ENCODE measurements at regions not wholly inside any gene's neighbourhood (a gene's known extent, or its start where the extent isn't known, plus 50 kb on each side); places are given as distances from the start of the nearest gene placed in this dataset.
"Not testable (repeated sequence)": the region's sequence is repeated elsewhere in the genome, so short reads cannot be mapped to it uniquely, and the experiment has no call there.

- no peak for DNase-seq
Observed at GRCh38 chr4:140244328-140244727, 90.3 kb upstream of the MAML3 start.

- DNase-seq = no peak
Observed at GRCh38 chr4:140243278-140243753, 89.3 kb upstream of the MAML3 start.

GRCh38 chr4:140242357-140243277 lies 88.6 kb upstream of the MAML3 start:
- no peak for DNase-seq

- no peak for DNase-seq
Observed at GRCh38 chr4:140240237-140240636, 86.3 kb upstream of the MAML3 start.

- no peak for DNase-seq
Observed at GRCh38 chr4:140239311-140239710, 85.3 kb upstream of the MAML3 start.

GRCh38 chr4:140238351-140239056 lies 84.5 kb upstream of the MAML3 start:
- no peak for DNase-seq

- DNase-seq = no peak
Observed at GRCh38 chr4:140237616-140238350, 83.8 kb upstream of the MAML3 start.

- DNase-seq = no peak
Observed at GRCh38 chr4:140236654-140237169, 82.7 kb upstream of the MAML3 start.

- no peak for DNase-seq
Observed at GRCh38 chr4:140234697-140235060, 80.7 kb upstream of the MAML3 start.

GRCh38 chr4:140233791-140234696 lies 80.1 kb upstream of the MAML3 start:
- no peak for DNase-seq

GRCh38 chr4:140229881-140230280 lies 75.9 kb upstream of the MAML3 start:
- no peak for DNase-seq

- no peak for DNase-seq
Observed at GRCh38 chr4:140227286-140227685, 73.3 kb upstream of the MAML3 start.

GRCh38 chr4:140223056-140223810 lies 69.2 kb upstream of the MAML3 start:
- DNase-seq = no peak

- no peak for DNase-seq
Observed at GRCh38 chr4:140222171-140222570, 68.2 kb upstream of the MAML3 start.

- DNase-seq = no peak
Observed at GRCh38 chr4:140220058-140220457, 66.1 kb upstream of the MAML3 start.

- no peak for DNase-seq
Observed at GRCh38 chr4:140219567-140219966, 65.6 kb upstream of the MAML3 start.

- DNase-seq = not testable (repeated sequence)
Observed at GRCh38 chr4:140219070-140219469, 65.1 kb upstream of the MAML3 start.

- DNase-seq = no peak
Observed at GRCh38 chr4:140213749-140214148, 59.8 kb upstream of the MAML3 start.

- no peak for DNase-seq
Observed at GRCh38 chr4:140213116-140213515, 59.1 kb upstream of the MAML3 start.

GRCh38 chr4:140212646-140213045 lies 58.7 kb upstream of the MAML3 start:
- no peak for DNase-seq

- no peak for DNase-seq
Observed at GRCh38 chr4:140212194-140212593, 58.2 kb upstream of the MAML3 start.
